ENCODE measurements at regions not wholly inside any gene's neighbourhood (a gene's known extent, or its start where the extent isn't known, plus 50 kb on each side); places are given as distances from the start of the nearest gene placed in this dataset.
"Not testable (repeated sequence)": the region's sequence is repeated elsewhere in the genome, so short reads cannot be mapped to it uniquely, and the experiment has no call there.

DNA sequence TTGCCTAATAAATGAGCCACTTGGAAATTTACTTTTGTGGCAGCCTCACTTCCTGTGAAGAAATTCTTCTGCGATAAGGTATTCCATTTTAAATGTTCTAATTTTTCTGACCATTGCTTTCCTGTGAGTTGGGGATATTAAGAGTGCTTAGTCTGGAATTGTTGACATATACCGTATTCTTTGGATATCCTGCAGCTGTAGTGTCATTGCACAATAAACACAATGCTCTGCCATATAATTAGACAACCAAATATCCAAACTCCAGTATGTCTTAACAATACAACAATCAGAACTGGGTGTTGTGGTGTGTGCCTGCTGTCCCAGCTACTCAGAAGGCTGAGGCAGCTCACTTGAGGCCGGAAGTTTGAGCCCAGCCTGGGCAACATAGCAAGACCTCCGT is 99.4 kb downstream of the LUZP4 start:
- H3K27ac ChIP-seq = no peak overlapping the region
- H3K4me3 ChIP-seq = no peak overlapping the region
- TF ChIP-seq POLR2AphosphoS5 (IDR thresholded peaks at IDR 0.05) (no peak), POLR2A (IDR thresholded peaks at IDR 0.05) (no peak)
- H3K9me3 ChIP-seq = no peaks in the 10 kb centered on the region
- H3K27me3 ChIP-seq = peaks cover 0 to 37% of the 10 kb centered on the region in 2 donors
- no peaks in the 10 kb centered on the region for H3K36me3 ChIP-seq
- intact Hi-C loops (cut with DNase I; ENCODE audit: low total_unique reads) = no loop called here
- DNase-seq (ENCODE audit: low spot score in 2 of 2) = no peak
- no peaks in the 10 kb centered on the region for H3K4me1 ChIP-seq

GRCh38 chrX:115390078-115390477 is 100.6 kb downstream of the LUZP4 start:
- no peaks in the 10 kb centered on the region for H3K9me3 ChIP-seq
- no peak overlapping the region for H3K27ac ChIP-seq
- intact Hi-C loops (cut with DNase I; ENCODE audit: low total_unique reads) = no loop called here
- no peak for TF ChIP-seq POLR2A (IDR thresholded peaks at IDR 0.05)
- no peak for TF ChIP-seq CTCF (IDR thresholded peaks at IDR 0.05)
- TF ChIP-seq POLR2AphosphoS5 (IDR thresholded peaks at IDR 0.05) = no peak
- no peak for DNase-seq (ENCODE audit: low spot score in 2 of 2)
- no peak overlapping the region for H3K4me3 ChIP-seq
- no peaks in the 10 kb centered on the region for H3K4me1 ChIP-seq
- H3K27me3 ChIP-seq = peaks cover 0 to 37% of the 10 kb centered on the region in 2 donors
- H3K36me3 ChIP-seq = no peaks in the 10 kb centered on the region

DNA sequence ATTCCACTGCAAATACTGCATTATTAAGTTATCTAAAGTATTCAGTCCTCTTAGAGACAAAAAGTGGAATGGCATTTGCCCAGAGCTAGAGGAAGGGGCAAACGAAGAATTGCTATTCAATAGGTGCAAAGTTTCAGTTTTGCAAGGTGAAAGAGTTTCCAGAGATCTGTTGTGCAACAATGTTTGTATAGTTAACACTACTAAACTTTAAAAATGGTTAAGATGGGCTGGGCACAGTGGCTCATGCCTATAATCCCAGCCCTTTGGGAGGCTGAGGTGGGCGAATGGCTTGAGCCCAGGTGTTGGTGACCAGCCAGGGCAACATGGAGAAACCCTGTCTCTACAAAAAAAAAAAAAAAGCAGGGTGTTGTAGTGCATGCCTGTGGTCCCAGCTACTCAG is 102.5 kb downstream of the LUZP4 start:
- Histone ChIP-seq H3K4me1 (no peaks in the 10 kb centered on the region), H3K36me3 (no peaks in the 10 kb centered on the region), H3K9me3 (no peaks in the 10 kb centered on the region), H3K27ac (no peak overlapping the region), H3K4me3 (no peak overlapping the region), H3K27me3 (peaks cover 0 to 52% of the 10 kb centered on the region in 2 donors)
- TF ChIP-seq CTCF (IDR thresholded peaks at IDR 0.05) = no peak
- TF ChIP-seq POLR2A (IDR thresholded peaks at IDR 0.05) = no peak
- no peak for TF ChIP-seq POLR2AphosphoS5 (IDR thresholded peaks at IDR 0.05)
- DNase-seq (ENCODE audit: low spot score in 2 of 2) = no peak
- intact Hi-C loops (cut with DNase I; ENCODE audit: low total_unique reads) = no loop called here

- intact Hi-C loops (cut with DNase I; ENCODE audit: low total_unique reads) = no loop called here
- no peak for TF ChIP-seq POLR2AphosphoS5 (IDR thresholded peaks at IDR 0.05)
- TF ChIP-seq CTCF (IDR thresholded peaks at IDR 0.05) = no peak
- no peak for TF ChIP-seq POLR2A (IDR thresholded peaks at IDR 0.05)
- Histone ChIP-seq H3K9me3 (no peaks in the 10 kb centered on the region), H3K4me3 (no peak overlapping the region), H3K4me1 (no peaks in the 10 kb centered on the region), H3K27ac (no peak overlapping the region), H3K27me3 (peaks cover 0 to 49% of the 10 kb centered on the region in 2 donors), H3K36me3 (no peaks in the 10 kb centered on the region)
- no peak for DNase-seq (ENCODE audit: low spot score in 2 of 2)
Observed at GRCh38 chrX:115392871-115393270, 103.4 kb downstream of the LUZP4 start.

DNA sequence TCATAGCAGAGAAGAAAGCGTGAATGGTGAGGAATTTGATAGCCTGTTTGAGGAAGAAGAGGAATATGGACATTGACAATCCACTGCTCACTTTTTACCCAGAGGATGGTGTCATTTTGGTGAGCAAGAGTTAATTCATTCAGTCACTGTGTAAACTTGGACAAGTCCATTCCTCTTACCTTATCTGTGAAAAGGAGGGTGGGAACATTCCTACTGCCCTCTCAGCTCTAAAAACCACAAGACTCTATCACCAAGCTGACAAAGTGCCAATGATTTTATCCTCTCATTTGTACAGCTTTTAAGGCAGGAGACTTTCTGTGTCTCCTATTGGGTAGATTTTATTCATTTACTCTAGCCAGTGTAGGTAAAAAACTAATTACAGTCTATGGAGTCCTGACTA is 103.8 kb downstream of the LUZP4 start:
- Histone ChIP-seq H3K27ac (no peak overlapping the region), H3K4me1 (no peaks in the 10 kb centered on the region), H3K36me3 (no peaks in the 10 kb centered on the region), H3K4me3 (no peak overlapping the region), H3K9me3 (no peaks in the 10 kb centered on the region), H3K27me3 (peaks cover 0 to 46% of the 10 kb centered on the region in 2 donors)
- intact Hi-C loops (cut with DNase I; ENCODE audit: low total_unique reads) = no loop called here
- TF ChIP-seq POLR2A (IDR thresholded peaks at IDR 0.05) = no peak
- TF ChIP-seq CTCF (IDR thresholded peaks at IDR 0.05) = no peak
- TF ChIP-seq POLR2AphosphoS5 (IDR thresholded peaks at IDR 0.05) = no peak
- DNase-seq (ENCODE audit: low spot score in 2 of 2) = no peak

GRCh38 chrX:115394806-115395205 is 105.3 kb downstream of the LUZP4 start:
- H3K4me3 ChIP-seq; H3K4me1 ChIP-seq; H3K27ac ChIP-seq; H3K36me3 ChIP-seq; H3K9me3 ChIP-seq; DNase-seq (ENCODE audit: low spot score in 2 of 2); intact Hi-C loops (cut with DNase I; ENCODE audit: low total_unique reads): not testable (repeated sequence)
- H3K27me3 ChIP-seq = peaks cover 0 to 59% of the 10 kb centered on the region in 2 donors
